ENCODE measurements at regions not wholly inside any gene's neighbourhood (a gene's known extent, or its start where the extent isn't known, plus 50 kb on each side); places are given as distances from the start of the nearest gene placed in this dataset.

- no peaks in the 10 kb centered on the region for H3K4me1 Mint-ChIP-seq
- H3K4me3 Mint-ChIP-seq = no peak overlapping the region
- no peaks in the 10 kb centered on the region for H3K36me3 Mint-ChIP-seq
- H3K27me3 Mint-ChIP-seq = peaks cover 16 to 25% of the 10 kb centered on the region in 2 donors
- DNase-seq (no peak), ATAC-seq (replicated peaks) (no peak)
- peaks cover 0 to 2% of the 10 kb centered on the region in 2 donors for H3K9me3 Mint-ChIP-seq
- no peak overlapping the region for H3K27ac Mint-ChIP-seq
These were observed 132.6 kb upstream of the CCL2 start for GRCh38 chr17:34122515-34122914.

- H3K27ac Mint-ChIP-seq = no peak overlapping the region
- H3K9me3 Mint-ChIP-seq = peaks cover 0 to 2% of the 10 kb centered on the region in 2 donors
- peaks cover 16 to 21% of the 10 kb centered on the region in 2 donors for H3K27me3 Mint-ChIP-seq
- DNase-seq (no peak), ATAC-seq (replicated peaks) (no peak)
- no peaks in the 10 kb centered on the region for H3K36me3 Mint-ChIP-seq
- H3K4me3 Mint-ChIP-seq = no peak overlapping the region
- H3K4me1 Mint-ChIP-seq = no peaks in the 10 kb centered on the region
These were observed 130.1 kb upstream of the CCL2 start for GRCh38 chr17:34125010-34125409.

- ATAC-seq (replicated peaks) (no peak), DNase-seq (no peak)
- Mint-ChIP-seq H3K4me1 (no peaks in the 10 kb centered on the region), H3K27ac (no peak overlapping the region), H3K36me3 (no peaks in the 10 kb centered on the region), H3K4me3 (no peak overlapping the region), H3K27me3 (peaks cover 15 to 16% of the 10 kb centered on the region in 2 donors), H3K9me3 (peaks cover 0 to 2% of the 10 kb centered on the region in 2 donors)
These were observed 129.2 kb upstream of the CCL2 start for GRCh38 chr17:34125921-34126320.

GRCh38 chr17:34126496-34126895 is 128.6 kb upstream of the CCL2 start:
- ATAC-seq (replicated peaks) (no peak), DNase-seq (no peak)
- H3K27me3 Mint-ChIP-seq = peaks cover 10 to 12% of the 10 kb centered on the region in 2 donors
- no peaks in the 10 kb centered on the region for H3K4me1 Mint-ChIP-seq
- H3K9me3 Mint-ChIP-seq = peaks cover 0 to 2% of the 10 kb centered on the region in 2 donors
- H3K27ac Mint-ChIP-seq = no peak overlapping the region
- H3K4me3 Mint-ChIP-seq = no peak overlapping the region
- no peaks in the 10 kb centered on the region for H3K36me3 Mint-ChIP-seq

- no peaks in the 10 kb centered on the region for H3K36me3 Mint-ChIP-seq
- H3K27ac Mint-ChIP-seq = no peak overlapping the region
- no peak overlapping the region for H3K4me3 Mint-ChIP-seq
- peaks cover 0 to 2% of the 10 kb centered on the region in 2 donors for H3K9me3 Mint-ChIP-seq
- peaks cover 6 to 9% of the 10 kb centered on the region in 2 donors for H3K27me3 Mint-ChIP-seq
- no peak for ATAC-seq (replicated peaks)
- H3K4me1 Mint-ChIP-seq = no peaks in the 10 kb centered on the region
- DNase-seq = no peak
These were observed 128.1 kb upstream of the CCL2 start for GRCh38 chr17:34126965-34127364.

GRCh38 chr17:34130544-34130943 is 124.5 kb upstream of the CCL2 start:
- DNase-seq (no peak), ATAC-seq (replicated peaks) (no peak)
- Mint-ChIP-seq H3K27me3 (peaks cover 9 to 10% of the 10 kb centered on the region in 2 donors), H3K27ac (no peak overlapping the region), H3K4me3 (no peak overlapping the region), H3K36me3 (no peaks in the 10 kb centered on the region), H3K4me1 (no peaks in the 10 kb centered on the region), H3K9me3 (no peaks in the 10 kb centered on the region)

GRCh38 chr17:34131386-34131785 is 123.7 kb upstream of the CCL2 start:
- ATAC-seq (replicated peaks) (no peak), DNase-seq (no peak)
- Mint-ChIP-seq H3K36me3 (no peaks in the 10 kb centered on the region), H3K4me1 (no peaks in the 10 kb centered on the region), H3K27ac (no peak overlapping the region), H3K4me3 (no peak overlapping the region), H3K9me3 (no peaks in the 10 kb centered on the region), H3K27me3 (peaks cover 9 to 10% of the 10 kb centered on the region in 2 donors)

GRCh38 chr17:34133350-34133749 is 121.7 kb upstream of the CCL2 start:
- Mint-ChIP-seq H3K27ac (no peak overlapping the region), H3K27me3 (peaks cover 0 to 11% of the 10 kb centered on the region in 2 donors), H3K4me1 (no peaks in the 10 kb centered on the region), H3K4me3 (no peak overlapping the region), H3K9me3 (no peaks in the 10 kb centered on the region), H3K36me3 (no peaks in the 10 kb centered on the region)
- ATAC-seq (replicated peaks) (no peak), DNase-seq (no peak)

- H3K4me3 Mint-ChIP-seq = no peak overlapping the region
- H3K4me1 Mint-ChIP-seq = no peaks in the 10 kb centered on the region
- no peak for DNase-seq
- H3K27me3 Mint-ChIP-seq = peaks cover 12 to 27% of the 10 kb centered on the region in 2 donors
- H3K27ac Mint-ChIP-seq = no peak overlapping the region
- ATAC-seq (replicated peaks) = no peak
- no peaks in the 10 kb centered on the region for H3K36me3 Mint-ChIP-seq
- no peaks in the 10 kb centered on the region for H3K9me3 Mint-ChIP-seq
These were observed 119.2 kb upstream of the CCL2 start for GRCh38 chr17:34135841-34136240.

- no peak overlapping the region for H3K27ac Mint-ChIP-seq
- DNase-seq = no peak
- H3K36me3 Mint-ChIP-seq = no peaks in the 10 kb centered on the region
- no peaks in the 10 kb centered on the region for H3K9me3 Mint-ChIP-seq
- no peaks in the 10 kb centered on the region for H3K4me1 Mint-ChIP-seq
- ATAC-seq (replicated peaks) = no peak
- no peak overlapping the region for H3K4me3 Mint-ChIP-seq
- H3K27me3 Mint-ChIP-seq = peaks cover 14 to 23% of the 10 kb centered on the region in 2 donors
These were observed 115.1 kb upstream of the CCL2 start for GRCh38 chr17:34140006-34140405.

GRCh38 chr17:34141590-34141989 is 113.5 kb upstream of the CCL2 start:
- H3K9me3 Mint-ChIP-seq = no peaks in the 10 kb centered on the region
- no peaks in the 10 kb centered on the region for H3K4me1 Mint-ChIP-seq
- H3K4me3 Mint-ChIP-seq = no peak overlapping the region
- DNase-seq (no peak), ATAC-seq (replicated peaks) (no peak)
- H3K36me3 Mint-ChIP-seq = no peaks in the 10 kb centered on the region
- peaks cover 23 to 30% of the 10 kb centered on the region in 2 donors for H3K27me3 Mint-ChIP-seq
- no peak overlapping the region for H3K27ac Mint-ChIP-seq

GRCh38 chr17:34143430-34143829 is 111.7 kb upstream of the CCL2 start:
- DNase-seq = no peak
- Mint-ChIP-seq H3K36me3 (no peaks in the 10 kb centered on the region), H3K9me3 (no peaks in the 10 kb centered on the region), H3K27ac (no peak overlapping the region), H3K4me1 (no peaks in the 10 kb centered on the region), H3K4me3 (no peak overlapping the region), H3K27me3 (peaks cover 25 to 38% of the 10 kb centered on the region in 2 donors)
- ATAC-seq (replicated peaks) = no peak

- H3K27me3 Mint-ChIP-seq = peaks cover 27 to 41% of the 10 kb centered on the region in 2 donors
- no peaks in the 10 kb centered on the region for H3K4me1 Mint-ChIP-seq
- no peaks in the 10 kb centered on the region for H3K36me3 Mint-ChIP-seq
- ATAC-seq (replicated peaks) (peak; percentile 81 to 88), DNase-seq (peak; percentile 29)
- H3K27ac Mint-ChIP-seq = no peak overlapping the region
- peaks cover 0 to 4% of the 10 kb centered on the region in 2 donors for H3K9me3 Mint-ChIP-seq
- no peak overlapping the region for H3K4me3 Mint-ChIP-seq
These were observed 108.5 kb upstream of the CCL2 start for GRCh38 chr17:34146440-34147043.

GRCh38 chr17:34151102-34151501 is 104.0 kb upstream of the CCL2 start:
- Mint-ChIP-seq H3K27ac (no peak overlapping the region), H3K4me3 (no peak overlapping the region), H3K36me3 (no peaks in the 10 kb centered on the region), H3K4me1 (peaks cover 0 to 3% of the 10 kb centered on the region in 2 donors), H3K27me3 (peaks cover 39 to 56% of the 10 kb centered on the region in 2 donors), H3K9me3 (peaks cover 0 to 4% of the 10 kb centered on the region in 2 donors)
- DNase-seq (no peak), ATAC-seq (replicated peaks) (no peak)

GRCh38 chr17:34153991-34154390 is 101.1 kb upstream of the CCL2 start:
- Mint-ChIP-seq H3K4me3 (no peak overlapping the region), H3K4me1 (peaks cover 0 to 6% of the 10 kb centered on the region in 2 donors), H3K36me3 (no peaks in the 10 kb centered on the region), H3K9me3 (peaks cover 0 to 4% of the 10 kb centered on the region in 2 donors), H3K27me3 (peaks cover 58 to 71% of the 10 kb centered on the region in 2 donors), H3K27ac (no peak overlapping the region)
- no peak for DNase-seq
- no peak for ATAC-seq (replicated peaks)
